ENCODE measurements at regions not wholly inside any gene's neighbourhood (a gene's known extent, or its start where the extent isn't known, plus 50 kb on each side); places are given as distances from the start of the nearest gene placed in this dataset.
"Not testable (repeated sequence)": the region's sequence is repeated elsewhere in the genome, so short reads cannot be mapped to it uniquely, and the experiment has no call there.

GRCh38 chr4:75285837-75286236, 228.4 kb downstream of the RCHY1 start:
- no peak for DNase-seq

DNA sequence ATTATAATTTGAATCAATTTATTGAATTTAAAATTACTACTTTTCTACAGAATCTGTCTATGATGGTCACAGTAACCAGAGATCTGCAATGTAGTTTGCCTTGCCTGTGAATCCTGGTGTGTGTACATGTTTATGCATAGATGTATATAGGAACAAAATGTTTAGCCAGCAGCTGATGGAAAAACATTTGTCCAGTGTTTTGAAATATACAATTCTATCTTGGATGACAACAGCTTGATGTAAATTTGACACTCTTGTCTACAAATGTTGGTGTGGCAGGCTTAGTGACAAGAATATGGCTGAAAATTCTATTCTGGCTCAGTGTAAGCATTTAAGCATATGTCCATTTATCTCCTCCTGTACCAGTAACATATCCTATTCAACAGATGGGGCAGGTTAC, 229.4 kb downstream of the RCHY1 start:
- DNase-seq: no peak

DNA sequence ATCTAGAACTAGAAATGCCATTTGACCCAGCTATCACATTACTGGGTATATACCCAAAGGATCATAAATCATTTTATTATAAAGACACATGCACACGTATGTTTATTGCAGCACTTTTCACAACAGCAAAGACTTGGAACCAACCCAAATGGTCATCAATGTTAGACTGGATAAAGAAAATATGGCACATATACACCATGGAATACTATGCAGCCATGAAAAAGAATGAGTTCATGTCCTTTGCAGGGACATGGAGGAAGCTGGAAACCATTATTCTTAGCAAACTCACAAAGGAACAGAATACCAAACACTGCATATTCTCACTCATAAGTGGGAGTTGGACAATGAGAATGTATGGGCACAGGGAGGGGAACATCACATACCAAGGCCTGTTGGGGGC, 233.7 kb downstream of the RCHY1 start:
- DNase-seq: not testable (repeated sequence)

GRCh38 chr4:75259306-75259705, 254.9 kb downstream of the RCHY1 start:
- DNase-seq: no peak

DNA sequence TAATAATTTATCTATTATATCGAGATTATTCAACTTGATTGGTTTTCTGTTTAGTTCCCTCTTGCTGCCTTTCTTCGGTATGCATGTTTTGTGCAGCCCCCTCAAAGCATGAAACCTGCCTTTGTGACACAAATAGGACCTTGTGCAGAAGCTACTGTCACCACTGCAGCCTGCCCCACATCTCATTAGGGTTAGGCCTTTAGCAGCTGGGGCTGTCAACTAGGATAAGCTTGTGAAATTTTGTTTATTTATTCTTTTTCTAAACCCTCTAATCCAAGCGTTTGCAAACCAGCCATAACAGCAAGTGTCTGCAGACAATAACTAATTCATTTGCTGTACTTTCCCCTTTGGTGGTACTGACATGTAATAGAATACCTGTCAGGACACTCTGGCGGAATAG, 258.9 kb downstream of the RCHY1 start:
- DNase-seq: no peak

DNA sequence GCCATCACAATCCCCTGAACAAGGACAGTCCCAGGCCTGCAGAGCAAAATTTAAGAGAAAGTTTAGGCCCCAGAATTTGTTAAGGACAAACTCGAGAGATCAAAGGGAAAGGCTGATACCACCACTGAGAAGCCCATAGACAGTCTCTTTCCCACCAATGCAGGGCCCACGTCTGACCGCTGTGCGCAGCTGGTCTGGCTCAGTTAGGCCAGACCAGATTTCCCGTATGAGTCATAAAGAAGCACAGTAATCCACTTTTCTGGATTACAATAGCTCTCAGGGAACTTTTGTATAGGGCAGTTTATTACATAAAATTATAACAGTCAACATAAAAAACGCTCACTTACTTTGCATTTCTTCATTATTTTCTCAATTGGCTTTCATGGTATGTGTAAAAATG, 259.5 kb downstream of the RCHY1 start:
- no peak for DNase-seq

DNA sequence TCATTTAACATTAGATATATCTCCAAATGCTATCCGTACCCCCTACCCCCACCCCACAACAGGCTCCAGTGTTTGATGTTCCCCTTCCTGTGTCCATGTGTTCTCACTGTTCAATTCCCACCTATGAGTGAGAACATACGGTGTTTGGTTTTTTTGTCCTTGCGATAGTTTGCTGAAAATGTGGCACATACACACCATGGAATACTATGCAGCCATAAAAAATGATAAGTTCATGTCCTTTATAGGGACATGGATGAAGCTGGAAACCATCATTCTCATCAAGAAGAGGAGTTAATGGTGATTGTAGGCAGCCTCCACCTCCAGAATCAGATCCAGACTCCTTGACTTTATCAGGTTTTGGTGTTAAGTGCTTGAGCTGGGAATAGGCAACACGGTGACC, 261.1 kb downstream of the RCHY1 start:
- not testable (repeated sequence) for DNase-seq

DNA sequence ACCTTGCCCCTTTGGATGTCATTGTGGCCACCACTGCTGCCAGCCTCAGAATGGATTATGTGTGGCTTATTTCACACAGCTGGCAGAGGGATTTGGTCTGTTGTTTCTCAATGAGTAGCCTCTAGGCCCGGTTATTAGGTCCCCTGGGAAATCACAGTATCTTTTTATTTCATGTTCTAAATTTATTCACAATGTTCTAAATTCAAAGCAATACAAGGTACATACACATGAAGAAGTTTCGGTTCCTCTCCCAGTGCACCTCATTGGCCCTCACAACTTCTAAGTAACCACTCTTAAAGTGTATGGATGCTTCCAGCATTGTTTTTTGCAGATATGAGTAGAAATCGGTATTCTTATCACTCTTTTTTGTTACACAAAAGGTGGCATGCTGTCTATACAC, 262.7 kb downstream of the RCHY1 start:
- DNase-seq: no peak

GRCh38 chr4:75249739-75250138, 264.5 kb downstream of the RCHY1 start:
- DNase-seq: no peak

- peak in 2 of 3 experiments; percentile 41 to 67 for DNase-seq
Measured at GRCh38 chr4:75248770-75249407, 265.3 kb downstream of the RCHY1 start.

DNA sequence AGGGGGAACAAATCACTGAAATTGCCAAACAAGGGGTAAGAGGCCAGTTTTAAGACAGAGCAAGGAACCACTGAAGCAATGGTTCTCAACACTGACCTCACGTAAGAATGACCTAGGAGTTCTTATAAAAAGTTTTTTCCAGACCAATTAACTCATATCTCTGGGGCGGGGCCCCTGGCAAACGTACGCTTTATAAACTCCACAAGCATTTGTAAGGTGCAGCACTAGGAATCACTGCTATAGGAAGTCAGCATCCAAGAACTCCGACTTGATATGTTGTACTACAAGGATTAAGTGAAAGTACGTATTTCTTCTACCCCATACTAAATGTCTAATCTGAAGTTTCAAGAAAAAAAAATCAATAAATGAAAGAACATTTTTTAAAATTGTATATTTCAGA, 269.9 kb downstream of the RCHY1 start:
- DNase-seq: no peak

DNA sequence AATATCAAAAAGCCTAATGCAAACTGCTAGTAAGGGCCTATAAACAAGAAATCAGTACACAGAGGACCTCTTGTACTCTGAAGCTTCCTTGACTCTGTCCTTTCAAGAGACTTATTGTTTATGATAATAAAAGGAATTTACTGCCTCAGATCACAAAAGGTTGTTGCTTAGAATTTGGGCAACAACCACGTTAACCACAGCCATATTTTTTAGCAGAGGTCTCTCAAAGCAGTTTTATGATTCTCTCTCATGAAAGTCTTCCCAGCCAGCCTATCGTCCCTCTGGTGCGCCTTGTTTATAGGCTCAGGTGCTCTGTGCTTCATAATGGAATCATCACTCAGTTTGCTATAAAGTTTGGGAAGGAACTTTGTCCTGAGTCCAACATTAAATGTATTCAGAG, 270.6 kb downstream of the RCHY1 start:
- DNase-seq: no peak

- no peak for DNase-seq
Measured at GRCh38 chr4:75235359-75235951, 278.7 kb downstream of the RCHY1 start.

GRCh38 chr4:75232546-75232945, 281.7 kb downstream of the RCHY1 start:
- no peak for DNase-seq

- DNase-seq: no peak
Measured at GRCh38 chr4:75229806-75230570, 284.2 kb downstream of the RCHY1 start.

DNA sequence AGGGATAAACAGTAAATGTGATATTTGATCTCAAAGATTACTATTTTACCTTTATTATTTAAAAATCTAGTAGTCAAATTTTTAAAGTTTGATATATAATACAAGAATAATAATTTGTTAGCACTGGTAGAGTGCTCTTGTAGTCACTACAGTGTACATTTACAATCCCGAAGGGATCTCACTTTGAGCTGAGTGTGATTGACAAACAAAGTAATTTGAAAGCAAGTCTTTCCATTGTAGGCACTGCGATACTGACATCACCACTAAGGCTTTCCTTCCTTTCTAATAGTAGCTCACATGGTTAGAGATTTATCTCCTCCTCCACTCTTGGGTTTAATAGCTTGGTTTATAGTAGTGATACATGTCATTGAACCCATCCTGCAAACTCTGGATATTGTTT, 280.6 kb downstream of the PARM1 start:
- no peak for DNase-seq

DNA sequence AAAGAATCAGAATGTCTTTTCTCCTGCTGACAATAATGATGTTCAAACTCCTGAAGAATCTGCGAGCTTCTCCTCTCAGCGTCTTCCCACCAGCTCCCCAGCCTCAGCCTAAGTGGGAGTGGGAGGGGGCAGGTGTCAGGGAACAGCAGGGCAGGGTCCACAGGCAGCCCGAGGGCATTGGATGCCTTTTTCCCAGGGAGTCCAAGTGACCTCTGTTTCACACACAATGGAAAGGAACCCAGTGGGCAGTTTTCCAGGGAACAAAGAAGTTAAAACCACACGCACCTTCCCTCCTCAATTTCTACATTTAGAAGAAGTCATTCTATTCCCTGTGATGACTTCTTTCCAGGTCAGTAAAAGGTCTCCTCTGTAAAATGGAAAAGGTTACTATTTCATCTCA, 278.5 kb downstream of the PARM1 start:
- DNase-seq: no peak

GRCh38 chr4:75207902-75208301, 275.0 kb downstream of the PARM1 start:
- no peak for DNase-seq

DNA sequence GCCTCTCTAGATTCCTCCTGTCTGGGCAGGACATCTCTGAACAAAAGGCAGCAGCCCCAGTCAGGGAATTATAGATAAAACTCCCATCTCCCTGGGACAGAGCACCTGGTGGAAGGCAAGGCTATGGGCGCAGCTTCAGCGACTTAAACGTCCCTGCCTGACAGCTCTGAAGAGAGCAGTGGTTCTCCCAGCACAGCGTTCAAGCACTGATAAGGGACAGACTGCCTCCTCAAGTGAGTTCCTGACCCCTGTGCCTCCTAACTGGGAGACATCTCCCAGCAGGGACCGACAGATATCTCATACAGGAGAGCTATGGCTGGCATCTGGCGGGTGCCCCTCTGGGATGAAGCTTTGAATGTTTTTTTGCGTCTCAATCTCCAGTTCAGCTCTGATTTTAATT, 262.2 kb downstream of the PARM1 start:
- DNase-seq: no peak

DNA sequence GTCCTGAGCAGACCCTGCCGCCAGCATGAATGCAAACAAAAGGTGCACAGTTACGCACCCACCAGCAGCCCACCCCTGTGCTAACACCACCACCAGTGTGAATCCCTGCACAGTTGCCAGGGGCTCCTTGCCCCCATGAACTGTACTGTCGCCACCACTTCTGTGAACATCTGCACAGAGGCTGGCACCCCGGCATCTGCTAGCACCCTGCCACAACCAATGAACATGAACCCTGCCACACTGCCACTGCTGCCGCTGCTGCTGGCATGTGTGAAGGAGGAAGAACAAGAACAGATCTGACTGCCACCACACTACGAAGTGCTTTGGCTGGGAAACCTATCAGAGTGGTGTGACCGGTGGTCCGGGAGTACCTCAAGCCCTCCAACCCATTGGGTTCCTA, 261.3 kb downstream of the PARM1 start:
- DNase-seq: no peak

- not testable (repeated sequence) for DNase-seq
Measured at GRCh38 chr4:75192182-75192581, 259.3 kb downstream of the PARM1 start.

DNA sequence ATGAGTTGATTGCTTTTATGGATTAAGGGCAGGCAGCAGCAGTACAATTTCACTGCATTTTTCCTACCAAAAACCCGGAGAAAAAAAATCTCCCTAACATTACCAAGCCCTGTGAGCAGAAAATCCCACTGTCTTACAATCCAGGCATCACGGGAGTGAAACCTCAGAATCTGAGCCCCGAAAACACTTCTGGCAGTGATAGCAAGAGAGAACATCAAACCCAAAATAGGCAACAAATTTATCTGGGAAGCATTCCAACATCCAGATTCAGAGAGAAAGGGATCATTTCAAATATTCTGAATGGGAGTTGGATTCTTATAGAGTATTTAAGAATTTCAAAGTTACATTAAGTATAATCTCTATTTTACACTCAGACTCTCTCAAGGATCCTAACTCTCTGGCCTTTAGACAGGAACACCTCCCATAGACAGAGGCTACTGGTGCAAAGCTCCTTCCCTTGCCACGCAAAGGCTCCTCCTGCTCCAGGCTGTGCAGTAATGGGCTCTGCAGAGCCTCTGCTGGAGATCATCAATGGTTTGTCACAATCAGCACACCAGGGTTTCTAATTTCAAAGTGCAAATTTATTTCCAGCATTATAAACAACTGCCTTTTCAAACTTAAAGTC, 256.9 kb downstream of the PARM1 start:
- DNase-seq: peak in 1 of 3 experiments; percentile 17

- no peak for DNase-seq
Measured at GRCh38 chr4:75180790-75181776, 248.2 kb downstream of the PARM1 start.
